GM11168 (cell line): ENCODE measurements at regions not wholly inside any gene's neighbourhood (a gene's known extent, or its start where the extent isn't known, plus 50 kb on each side); places are given as distances from the start of the nearest gene placed in this dataset.
"Not testable (repeated sequence)": the region's sequence is repeated elsewhere in the genome, so short reads cannot be mapped to it uniquely, and the experiment has no call there.

Experiments
- in situ Hi-C: fragments of 300-500 bp; cut with MboI; formaldehyde crosslinking; loops from one replicate; pipeline ENCODE4 v1.12.0; 2022; ENCODE audit warnings: low sequenced_read_pairs; ENCODE audit not compliant: unreplicated experiment

DNA sequence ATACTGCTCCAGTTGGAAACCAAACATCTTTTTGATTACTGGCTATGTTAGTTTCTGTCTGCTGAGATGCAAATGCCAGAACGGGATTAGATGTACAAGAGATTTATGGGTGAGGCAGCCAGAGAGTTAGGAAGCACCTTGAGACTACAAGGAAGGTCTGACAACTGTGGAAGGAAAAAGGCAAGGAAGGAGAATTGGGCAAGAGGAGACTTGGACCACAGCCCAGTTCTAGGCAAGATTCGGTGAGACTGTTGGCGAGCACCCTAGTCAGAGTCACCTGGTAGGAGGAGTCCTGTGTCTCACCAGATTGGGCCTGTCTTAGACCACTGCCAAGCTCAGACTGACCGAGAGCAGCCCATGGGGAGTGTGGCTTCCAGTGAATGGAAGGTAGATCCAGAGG lies 91.8 kb upstream of the F13A1 start:
- in situ Hi-C loops, result no loop called here

DNA sequence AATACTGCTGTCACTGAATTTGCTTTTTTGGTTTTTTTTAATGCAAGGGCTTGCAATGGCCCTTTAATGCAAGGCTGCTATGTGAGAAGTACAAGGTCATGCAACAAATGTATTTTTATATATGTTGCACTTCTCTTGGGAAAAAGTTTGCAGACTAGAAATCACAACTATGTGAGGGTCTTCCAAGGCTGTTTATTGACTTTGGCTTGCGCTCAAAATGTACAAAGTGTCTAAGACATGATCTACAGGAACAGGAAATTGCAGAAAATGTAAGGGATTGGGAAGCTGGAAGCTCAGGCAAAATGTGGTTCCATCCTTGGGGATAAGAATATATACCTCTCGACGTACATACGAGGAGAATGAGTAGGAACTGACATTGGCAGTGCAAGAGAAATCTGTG lies 92.2 kb upstream of the F13A1 start:
- in situ Hi-C loops, result no loop called here

- in situ Hi-C loops, result no loop called here
Observed at GRCh38 chr6:6414931-6415330, 94.5 kb upstream of the F13A1 start.

GRCh38 chr6:6417475-6417874 lies 97.0 kb upstream of the F13A1 start:
- in situ Hi-C loops, result no loop called here

DNA sequence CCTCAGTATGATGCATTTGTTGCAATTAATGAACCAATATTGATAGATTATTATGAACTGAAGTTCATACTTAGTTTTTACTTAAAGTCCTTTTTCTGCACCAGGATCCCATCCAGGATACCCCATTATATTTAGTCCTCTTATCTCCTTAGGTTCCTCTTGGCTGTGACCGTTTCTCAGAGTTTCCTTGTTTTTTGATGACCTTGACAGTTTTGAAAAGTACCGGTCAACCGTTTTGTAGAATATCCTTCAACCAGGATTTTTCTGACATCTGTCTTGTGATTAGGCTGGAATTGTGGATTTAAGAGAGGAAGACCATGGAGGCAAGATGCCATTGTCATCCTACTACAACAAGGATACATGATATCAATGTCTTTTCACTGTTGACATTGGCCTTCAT lies 98.0 kb upstream of the F13A1 start:
- in situ Hi-C loops, result no loop called here

DNA sequence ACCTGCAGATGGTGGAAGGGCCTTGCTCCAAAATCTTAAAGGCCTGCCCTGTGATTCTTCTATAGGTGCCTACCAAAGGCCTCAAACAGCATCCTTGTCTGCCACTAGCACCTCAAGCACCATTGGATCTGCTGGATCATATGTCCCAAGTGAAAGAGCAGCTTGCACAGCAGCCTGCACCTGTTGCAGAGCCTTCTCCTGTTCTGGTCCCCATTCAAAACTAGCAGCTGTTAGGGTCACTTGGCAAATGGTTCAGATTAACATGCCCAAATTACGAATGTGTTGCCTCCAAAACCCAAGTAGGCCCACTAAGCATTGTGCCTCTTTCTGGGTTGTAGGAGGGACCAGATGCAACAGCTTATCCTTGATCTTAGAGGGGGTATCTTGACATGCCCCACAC lies 99.6 kb upstream of the F13A1 start:
- in situ Hi-C loops, result no loop called here

GRCh38 chr6:6434151-6434550 lies 113.7 kb upstream of the F13A1 start:
- in situ Hi-C loops, result no loop called here

GRCh38 chr6:6434723-6435122 lies 114.3 kb upstream of the F13A1 start:
- in situ Hi-C loops, result no loop called here

- in situ Hi-C loops, result no loop called here
Observed at GRCh38 chr6:6436366-6436765, 115.9 kb upstream of the F13A1 start.

DNA sequence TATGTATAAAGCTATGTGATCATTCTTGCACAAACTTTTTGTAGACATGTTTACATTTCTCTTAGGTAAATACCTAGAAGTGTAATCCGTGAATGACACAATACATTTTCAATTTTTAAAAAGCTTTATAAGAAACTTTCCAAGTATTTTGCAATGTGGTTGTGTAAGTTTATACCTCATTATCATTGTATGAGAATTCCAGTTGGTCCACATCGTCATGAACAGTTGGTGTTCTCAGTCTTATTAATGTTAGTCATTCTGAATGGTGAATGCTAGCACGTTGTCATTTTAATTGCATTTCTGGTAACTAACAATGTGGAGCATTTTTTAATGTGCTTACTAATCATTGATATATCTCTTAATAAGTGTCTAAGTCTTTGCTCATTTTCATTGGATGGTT lies 116.5 kb upstream of the F13A1 start:
- in situ Hi-C loops, result no loop called here

GRCh38 chr6:6438286-6438685 lies 117.8 kb upstream of the F13A1 start:
- in situ Hi-C loops, result no loop called here

DNA sequence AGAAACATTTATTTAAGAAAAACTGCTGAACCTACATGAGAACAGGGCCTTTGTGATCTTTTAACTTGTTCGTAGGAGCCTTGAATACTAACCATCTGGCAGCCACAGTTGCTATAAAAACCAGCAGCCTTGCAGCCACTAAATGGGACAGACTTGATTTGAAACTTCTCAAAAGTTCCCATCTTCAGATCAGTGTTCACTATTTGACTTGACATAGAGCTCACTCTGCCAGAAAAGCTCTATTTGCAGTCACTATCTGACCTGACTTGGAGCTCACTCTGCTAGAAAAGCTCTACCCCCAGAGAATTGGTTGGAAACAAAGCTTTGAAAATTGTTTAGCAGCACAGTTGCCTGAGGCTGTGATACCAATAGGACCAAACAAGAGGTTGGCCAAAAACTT lies 119.3 kb upstream of the F13A1 start:
- in situ Hi-C loops, result no loop called here

DNA sequence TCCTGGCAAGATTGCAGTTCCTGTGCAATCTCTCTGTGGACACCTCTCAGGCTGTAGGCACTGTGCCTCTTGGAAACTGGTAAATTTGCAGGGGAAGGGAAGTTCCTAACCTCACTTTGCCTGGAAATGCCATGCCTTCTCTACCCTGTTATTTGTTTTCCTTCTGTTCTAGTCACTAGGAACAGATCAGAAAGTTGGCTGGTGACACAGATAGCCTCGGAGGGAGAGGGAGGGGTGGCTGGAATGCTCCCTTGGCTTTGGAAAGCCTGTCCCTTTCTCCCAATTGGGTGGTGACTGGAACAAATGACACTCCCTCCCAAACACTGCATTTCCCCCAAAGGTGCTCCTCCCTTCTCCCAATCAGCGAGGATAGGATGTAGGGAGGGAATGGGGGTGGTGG lies 131.5 kb upstream of the F13A1 start:
- in situ Hi-C loops, result no loop called here

- in situ Hi-C loops, result no loop called here
Observed at GRCh38 chr6:6453186-6453585, 132.7 kb upstream of the F13A1 start.

DNA sequence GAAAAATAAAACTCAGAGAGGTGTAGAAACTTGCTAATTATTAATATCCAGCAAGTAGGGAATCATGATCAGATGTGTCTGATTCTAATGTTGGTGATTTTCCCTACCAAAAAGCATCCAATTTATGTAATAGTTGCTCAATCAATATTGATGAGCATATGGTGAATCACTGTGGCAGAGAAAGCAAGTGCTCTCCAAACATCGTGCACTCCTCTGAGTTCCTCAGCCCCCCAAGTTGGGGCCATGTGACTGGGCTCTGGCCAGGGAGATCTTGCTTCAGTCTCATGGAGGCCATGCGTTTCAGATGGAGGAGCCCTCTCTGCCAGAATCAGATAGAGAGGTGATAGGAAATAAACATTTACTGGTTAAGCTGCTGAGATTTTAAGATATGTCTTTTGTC lies 133.2 kb upstream of the LY86 start:
- in situ Hi-C loops, result no loop called here

- in situ Hi-C loops, result no loop called here
Observed at GRCh38 chr6:6458172-6458571, 130.3 kb upstream of the LY86 start.

DNA sequence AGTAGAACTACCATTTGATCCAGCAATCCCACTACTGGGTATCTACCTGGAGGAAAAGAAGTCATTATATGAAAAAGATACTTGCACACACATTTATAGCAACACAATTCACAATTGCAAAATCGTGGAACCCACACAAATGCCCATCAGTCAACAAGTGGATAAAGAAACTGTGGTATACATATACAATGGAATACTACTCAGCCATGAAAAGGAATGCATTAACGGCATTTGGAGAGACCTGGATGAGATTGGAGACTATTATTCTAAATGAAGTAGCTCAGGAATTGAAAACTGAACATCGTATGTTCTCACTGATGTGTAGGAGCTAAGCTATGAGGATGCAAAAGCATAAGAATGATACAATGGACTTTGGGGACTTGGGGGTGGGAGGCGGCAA lies 128.6 kb upstream of the LY86 start:
- in situ Hi-C loops, result not testable (repeated sequence)

DNA sequence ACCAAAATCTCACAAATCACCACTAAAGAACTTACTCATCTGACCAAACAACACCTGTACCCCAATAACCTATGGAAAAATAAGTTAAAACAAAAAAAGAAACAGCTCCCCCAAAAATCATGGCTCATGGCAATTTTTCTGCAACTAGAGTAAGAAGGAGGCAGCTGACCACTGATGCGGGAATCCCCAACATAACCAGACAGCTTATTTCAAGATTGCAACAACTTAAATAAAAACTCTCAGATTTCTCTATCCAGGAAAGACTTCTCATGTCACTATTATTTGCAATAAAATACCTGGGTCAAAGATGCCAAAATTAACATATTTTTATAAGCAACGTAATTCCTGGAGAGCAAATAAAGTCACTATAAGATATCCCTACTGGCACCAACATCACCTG lies 128.1 kb upstream of the LY86 start:
- in situ Hi-C loops, result no loop called here

GRCh38 chr6:6461138-6461537 lies 127.4 kb upstream of the LY86 start:
- in situ Hi-C loops, result no loop called here

- in situ Hi-C loops, result no loop called here
Observed at GRCh38 chr6:6466967-6467761, 121.4 kb upstream of the LY86 start.

DNA sequence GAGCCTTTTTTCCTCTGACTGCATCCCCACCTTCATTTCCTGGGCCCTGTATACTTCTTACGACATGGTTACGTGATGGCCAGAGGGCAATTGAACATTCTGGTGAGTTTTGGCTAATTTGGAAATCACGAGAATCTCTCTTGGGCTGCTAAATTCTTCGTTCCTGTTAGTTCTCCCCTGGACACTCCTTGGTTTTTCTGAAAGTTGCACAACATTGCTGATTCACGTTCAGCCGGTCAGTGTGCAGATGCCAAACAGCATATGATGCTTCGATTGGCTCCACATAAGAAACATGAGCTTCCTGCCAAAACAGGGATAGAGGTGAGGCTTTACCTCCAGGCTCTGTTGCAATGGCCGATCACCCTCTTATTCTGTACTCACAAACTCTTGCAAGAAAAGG lies 119.4 kb upstream of the LY86 start:
- in situ Hi-C loops, result no loop called here

- in situ Hi-C loops, result no loop called here
Observed at GRCh38 chr6:6470123-6470522, 118.4 kb upstream of the LY86 start.

- in situ Hi-C loops, result no loop called here
Observed at GRCh38 chr6:6471276-6471675, 117.2 kb upstream of the LY86 start.
